Motor neuron (in vitro differentiated cells): ENCODE measurements at regions not wholly inside any gene's neighbourhood (a gene's known extent, or its start where the extent isn't known, plus 50 kb on each side); places are given as distances from the start of the nearest gene placed in this dataset.

Experiments used
- ATAC-seq, 8 experiments: fragments of 200-7000 bp; cut with Tn5 transposase; replicated peaks in 6 of 8; 2 replicates each; pipeline ENCODE4 v1.8.0; 2021; ENCODE audit warnings: mild to moderate bottlenecking in 8 of 8, moderate library complexity in 8 of 8
- H3K27ac ChIP-seq, 2 donors: fragments of 250-450 bp; sonication (Bioruptor Pico); 2 replicates each; pipeline ENCODE4 v1.9.0; 2021; ENCODE audit warnings: antibody characterized with exemption in 2 of 2, mild to moderate bottlenecking in 2 of 2, moderate library complexity in 1 of 2
- H3K4me1 ChIP-seq, 2 donors: fragments of 250-450 bp; sonication (Bioruptor Pico); replicated peaks in 1 of 2; 2 replicates each; pipeline ENCODE4 v1.6.1; 2021; ENCODE audit warnings: antibody characterized with exemption in 2 of 2, mild to moderate bottlenecking in 2 of 2, moderate library complexity in 1 of 2
- H3K4me3 ChIP-seq, 5 donors: fragments of 250-450 bp; sonication (Bioruptor Pico); 2 replicates each; pipeline ENCODE4 v1.9.0; 2021; ENCODE audit warnings: antibody characterized with exemption in 5 of 5, mild to moderate bottlenecking in 5 of 5, moderate library complexity in 4 of 5
- WGBS, 10 experiments: fragments of 450-650 bp; shearing (Covaris generic); methylation state at CpG; one replicate each; pipeline ENCODE4 v1.0.0; 2022; 5-methylcytosine and 5-hydroxymethylcytosine counted together
- in situ Hi-C, 9 experiments: fragments of 400-800 bp; cut with MboI; loops; one replicate each; pipeline ENCODE4 v1.15.0; 2021; ENCODE audit warnings: low sequenced_read_pairs in 9 of 9, low pct_unique_long_range_greater_than_20kb in 2 of 9; ENCODE audit not compliant: unreplicated experiment in 9 of 9

DNA sequence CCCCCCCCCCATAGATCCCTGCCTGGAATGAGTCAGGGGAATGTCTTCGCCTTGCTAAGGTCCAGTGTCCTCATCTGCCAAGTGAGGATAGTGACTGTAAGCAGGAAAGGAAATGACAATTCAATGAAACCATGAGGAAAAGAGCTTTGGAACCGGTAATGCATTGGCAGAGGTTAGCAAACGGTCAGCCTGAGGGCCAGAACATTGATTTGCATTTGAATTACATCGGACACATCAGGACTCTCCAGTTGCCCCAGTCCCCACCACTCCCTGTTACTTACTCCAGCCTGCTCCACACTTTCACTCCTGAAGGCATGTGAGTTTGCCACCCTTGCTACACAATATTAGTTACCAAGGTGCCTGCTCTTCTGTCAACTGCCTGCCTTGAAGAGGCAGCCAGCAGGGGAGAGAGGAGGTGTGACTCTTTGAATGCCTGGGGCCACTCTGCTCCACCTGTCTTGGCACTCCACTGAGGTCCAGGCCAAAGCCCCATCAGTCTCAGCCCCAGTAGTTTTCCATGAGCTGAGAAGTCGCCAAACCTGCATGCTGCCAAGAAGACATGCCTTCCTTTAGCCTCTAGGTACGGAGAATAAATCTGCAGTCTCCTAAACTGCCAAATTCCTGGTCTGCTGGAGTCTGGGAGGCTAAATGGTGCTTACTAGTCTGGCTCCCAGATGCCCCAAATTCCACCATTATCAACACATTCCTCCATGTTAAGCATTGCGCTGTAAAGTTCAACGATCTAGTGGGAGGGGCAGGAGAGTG lies 191.7 kb upstream of the TLE3 start:
- in situ Hi-C loops = no loop called here
- ATAC-seq = peak in 3 of 8 experiments; percentile 74 to 93 (median 81)
- Histone ChIP-seq H3K27ac (no peak overlapping the region), H3K4me3 (no peak overlapping the region), H3K4me1 (peaks cover 19 to 21% of the 10 kb centered on the region in 2 donors)
- WGBS, 10 experiments = 0 to 79% (median 46%) methylated on average over 2 to 5 of the region's 8 CpGs; no CpG with 5 or more reads in 1 of the 10 experiments

- Histone ChIP-seq H3K4me3 (no peak overlapping the region), H3K27ac (peak overlapping the region in 1 of 2 donors; percentile 50), H3K4me1 (peaks cover 28 to 32% of the 10 kb centered on the region in 2 donors)
- in situ Hi-C loops = no loop called here
- ATAC-seq = peak in 6 of 8 experiments; percentile 5 to 86 (median 63)
- WGBS, 10 experiments = 0 to 100% (median 57%) methylated on average over 1 to 5 of the region's 5 CpGs; no CpG with 5 or more reads in 1 of the 10 experiments
Measured at GRCh38 chr15:70286113-70286806, 188.5 kb upstream of the TLE3 start.

GRCh38 chr15:70284438-70285214 lies 186.9 kb upstream of the TLE3 start:
- 83 to 100% (median 100%) methylated on average over 1 to 6 of the region's 9 CpGs; no CpG with 5 or more reads in 1 of the 10 experiments for WGBS, 10 experiments
- ATAC-seq = peak in 5 of 8 experiments; percentile 4 to 74 (median 21)
- in situ Hi-C loops = no loop called here
- peaks cover 28 to 39% of the 10 kb centered on the region in 2 donors for H3K4me1 ChIP-seq
- no peak overlapping the region for H3K4me3 ChIP-seq
- H3K27ac ChIP-seq = no peak overlapping the region

GRCh38 chr15:70283511-70283910 lies 185.8 kb upstream of the TLE3 start:
- Histone ChIP-seq H3K27ac (no peak overlapping the region), H3K4me3 (no peak overlapping the region), H3K4me1 (peaks cover 28 to 39% of the 10 kb centered on the region in 2 donors)
- in situ Hi-C loops = no loop called here
- ATAC-seq = no peak
- WGBS, 10 experiments = 0 to 60% (median 60%) methylated on average over 1 of the region's 1 CpG; no CpG with 5 or more reads in 7 of the 10 experiments

GRCh38 chr15:70281811-70282307 lies 184.1 kb upstream of the TLE3 start:
- WGBS, 10 experiments = 17 to 100% (median 68%) methylated on average over 1 to 4 of the region's 4 CpGs; no CpG with 5 or more reads in 3 of the 10 experiments
- peak overlapping the region in 1 of 2 donors; percentile 27 for H3K27ac ChIP-seq
- ATAC-seq = peak in 7 of 8 experiments; percentile 25 to 75 (median 60)
- in situ Hi-C loops = no loop called here
- H3K4me1 ChIP-seq = peaks cover 28 to 39% of the 10 kb centered on the region in 2 donors
- H3K4me3 ChIP-seq = no peak overlapping the region

GRCh38 chr15:70281261-70281810 lies 183.6 kb upstream of the TLE3 start:
- H3K4me3 ChIP-seq = no peak overlapping the region
- H3K27ac ChIP-seq = peak overlapping the region in 1 of 2 donors; percentile 27
- WGBS, 10 experiments = 0 to 100% (median 83%) methylated on average over 1 to 3 of the region's 3 CpGs; no CpG with 5 or more reads in 3 of the 10 experiments
- peak in 3 of 8 experiments; percentile 1 to 12 (median 9) for ATAC-seq
- in situ Hi-C loops = no loop called here
- peaks cover 27 to 35% of the 10 kb centered on the region in 2 donors for H3K4me1 ChIP-seq

DNA sequence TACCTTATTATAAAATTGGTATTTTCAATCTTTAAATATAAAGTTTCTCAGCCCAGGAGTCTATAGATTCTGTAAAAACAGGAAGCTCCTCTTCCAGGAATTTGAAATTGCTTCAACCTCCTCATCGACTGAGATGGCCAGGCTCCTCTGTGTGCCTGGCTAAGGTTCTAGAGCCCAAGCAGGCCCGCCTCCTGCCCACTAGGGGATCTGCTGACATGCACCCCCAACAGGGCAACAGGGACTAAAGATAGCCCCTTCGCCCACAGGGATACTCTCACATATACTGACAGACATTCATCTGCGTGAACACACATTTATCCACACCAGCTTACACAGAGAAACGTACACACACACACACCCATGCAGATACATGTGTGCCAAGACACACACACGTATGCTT lies 183.1 kb upstream of the TLE3 start:
- H3K4me3 ChIP-seq = no peak overlapping the region
- in situ Hi-C loops = no loop called here
- no peak for ATAC-seq
- H3K4me1 ChIP-seq = peaks cover 22 to 30% of the 10 kb centered on the region in 2 donors
- H3K27ac ChIP-seq = no peak overlapping the region
- WGBS, 10 experiments = 50 to 92% (median 80%) methylated on average over 2 to 5 of the region's 6 CpGs; no CpG with 5 or more reads in 3 of the 10 experiments

DNA sequence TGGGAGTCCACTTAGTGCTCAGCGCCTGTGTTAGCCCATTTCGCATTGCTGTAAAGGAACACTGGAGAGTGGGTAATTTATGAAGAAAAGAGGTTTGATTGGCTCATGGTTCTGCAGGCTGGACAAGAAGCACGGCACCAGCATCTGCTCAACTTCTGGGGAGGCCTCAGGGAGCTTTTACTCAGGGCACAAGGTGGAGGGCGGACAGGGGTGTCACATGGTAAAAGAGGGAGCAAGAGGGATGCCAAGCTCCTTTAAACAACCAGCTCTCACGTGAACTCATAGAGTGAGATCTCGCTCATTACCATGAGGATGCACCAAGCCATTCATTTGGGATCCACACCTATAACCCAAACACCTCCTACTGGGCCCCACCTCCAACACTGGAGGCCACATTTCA lies 181.4 kb upstream of the TLE3 start:
- H3K27ac ChIP-seq = no peak overlapping the region
- WGBS, 10 experiments = 80 to 90% (median 85%) methylated on average over 1 to 6 of the region's 6 CpGs; no CpG with 5 or more reads in 6 of the 10 experiments
- in situ Hi-C loops = no loop called here
- H3K4me3 ChIP-seq = no peak overlapping the region
- no peak for ATAC-seq
- peaks cover 11 to 22% of the 10 kb centered on the region in 2 donors for H3K4me1 ChIP-seq

DNA sequence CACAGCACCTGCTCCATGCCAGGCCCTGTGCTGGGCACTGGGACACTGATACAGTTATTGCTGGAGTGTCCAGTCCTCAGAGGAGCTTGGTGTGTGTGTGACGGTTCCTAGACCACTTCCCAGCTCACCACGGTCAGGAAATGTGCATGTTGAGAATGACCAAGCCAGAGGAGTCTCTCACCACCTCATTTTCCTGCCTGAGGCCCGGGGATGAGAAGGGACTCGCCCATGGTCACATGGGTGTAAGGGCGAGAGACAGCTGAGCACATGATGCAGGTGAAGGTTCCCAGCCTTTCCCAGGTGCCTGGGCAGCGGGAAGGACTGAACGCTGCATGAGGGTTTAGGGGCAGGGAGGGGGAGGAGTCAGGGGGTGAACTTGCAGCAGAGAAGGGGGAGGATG lies 180.9 kb upstream of the TLE3 start:
- ATAC-seq = peak in 2 of 8 experiments; percentile 74 to 87
- Histone ChIP-seq H3K4me3 (no peak overlapping the region), H3K4me1 (peaks cover 11 to 23% of the 10 kb centered on the region in 2 donors), H3K27ac (no peak overlapping the region)
- WGBS, 10 experiments = 0 to 100% (median 30%) methylated on average over 1 to 2 of the region's 7 CpGs; no CpG with 5 or more reads in 7 of the 10 experiments
- in situ Hi-C loops = no loop called here

DNA sequence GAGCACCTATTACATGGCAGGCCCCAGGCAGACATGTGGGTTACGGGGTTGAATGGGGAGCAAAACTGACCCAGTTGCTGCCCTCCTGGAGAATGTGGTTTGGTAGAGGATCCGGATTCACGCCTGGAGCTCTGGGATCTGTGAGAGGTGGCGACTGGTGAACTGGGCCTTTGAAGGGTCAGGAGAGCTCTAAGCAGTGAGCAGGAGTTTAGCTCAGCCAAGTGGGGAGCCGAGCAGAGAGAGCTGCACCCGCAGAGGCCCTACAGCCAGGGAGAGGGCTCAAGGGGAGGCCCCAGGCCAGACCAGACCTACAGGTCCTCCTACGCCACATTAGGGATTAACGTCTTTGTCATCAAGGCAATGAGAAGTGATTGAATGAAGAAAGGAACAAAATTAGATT lies 179.8 kb upstream of the TLE3 start:
- in situ Hi-C loops = no loop called here
- Histone ChIP-seq H3K4me1 (peaks cover 11 to 23% of the 10 kb centered on the region in 2 donors), H3K27ac (no peak overlapping the region), H3K4me3 (no peak overlapping the region)
- 80 to 100% (median 92%) methylated on average over 1 to 3 of the region's 8 CpGs; no CpG with 5 or more reads in 4 of the 10 experiments for WGBS, 10 experiments
- ATAC-seq = no peak

DNA sequence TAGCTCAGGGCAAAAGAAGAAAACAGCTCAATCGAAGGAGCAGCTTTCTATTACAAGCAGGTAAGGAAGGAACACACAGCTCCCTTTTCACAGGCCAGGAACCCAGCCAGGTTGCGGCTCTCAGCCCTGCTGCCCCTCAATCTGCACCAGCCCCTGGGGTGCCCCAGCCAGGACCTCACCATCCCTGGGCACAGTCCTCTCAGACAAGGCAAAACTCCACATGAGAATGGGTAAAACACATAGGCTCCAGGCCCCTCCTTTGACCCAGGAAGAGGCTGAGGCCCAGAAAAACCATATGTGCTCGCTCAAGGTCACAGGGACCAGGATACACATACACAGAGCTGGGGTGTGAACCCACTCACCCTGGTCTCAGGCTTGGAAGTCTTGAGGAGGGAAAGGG lies 178.7 kb upstream of the TLE3 start:
- Histone ChIP-seq H3K27ac (no peak overlapping the region), H3K4me1 (peaks cover 11 to 22% of the 10 kb centered on the region in 2 donors), H3K4me3 (no peak overlapping the region)
- 40 to 100% (median 89%) methylated on average over 1 to 3 of the region's 3 CpGs; no CpG with 5 or more reads in 4 of the 10 experiments for WGBS, 10 experiments
- no peak for ATAC-seq
- in situ Hi-C loops = no loop called here

DNA sequence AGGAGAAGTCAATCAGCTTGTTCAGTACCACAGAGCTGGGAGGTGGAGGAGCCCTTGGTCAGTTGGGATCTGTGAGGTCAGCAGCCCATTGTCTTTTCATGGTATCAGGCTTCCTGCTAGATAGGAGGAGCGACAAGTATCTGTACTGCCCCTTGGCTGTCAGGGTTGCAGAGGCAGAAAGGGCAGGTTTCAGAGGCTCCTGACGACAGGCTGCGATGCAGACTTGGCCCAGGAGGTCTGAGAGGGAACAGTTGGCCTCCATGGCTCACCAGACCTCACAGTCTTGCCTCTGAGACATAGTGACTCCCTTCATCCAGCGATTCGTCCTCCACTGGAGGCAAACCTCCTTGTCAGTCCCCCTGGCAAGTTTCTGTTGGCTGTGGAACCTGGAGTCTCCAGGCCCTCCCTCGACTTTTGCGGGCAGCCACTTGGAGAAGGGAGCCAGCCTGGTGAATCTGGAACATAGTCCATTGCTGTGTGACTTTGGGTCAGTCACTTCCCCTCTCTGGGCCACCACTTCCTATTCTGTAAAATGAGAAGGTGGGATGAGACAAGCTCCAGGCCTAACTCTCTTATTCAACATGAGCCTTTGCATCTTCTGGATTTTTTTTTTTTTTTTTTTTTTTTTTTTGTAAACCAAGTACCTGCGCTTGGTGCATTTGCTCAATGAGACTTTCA lies 177.9 kb upstream of the TLE3 start:
- Histone ChIP-seq H3K27ac (no peak overlapping the region), H3K4me3 (no peak overlapping the region), H3K4me1 (peaks cover 18 to 26% of the 10 kb centered on the region in 2 donors)
- in situ Hi-C loops = no loop called here
- no peak for ATAC-seq
- WGBS, 10 experiments = 87 to 100% (median 96%) methylated on average over 2 to 5 of the region's 8 CpGs; no CpG with 5 or more reads in 4 of the 10 experiments
